GM21367 (cell line): ENCODE measurements at regions not wholly inside any gene's neighbourhood (a gene's known extent, or its start where the extent isn't known, plus 50 kb on each side); places are given as distances from the start of the nearest gene placed in this dataset.

Source experiments
- ATAC-seq: cut with Tn5 transposase; IDR thresholded peaks from one replicate; pipeline ENCODE4 v1.9.1; 2021; ENCODE audit not compliant: unreplicated experiment

- peak; percentile 44 for ATAC-seq
Observed at GRCh38 chr21:45592208-45592619, 50.0 kb upstream of the SLC19A1 start.

- no peak for ATAC-seq
Observed at GRCh38 chr21:45592626-45593134, 50.4 kb upstream of the SLC19A1 start.

GRCh38 chr21:45593162-45594022 lies 50.1 kb upstream of the PCBP3 start:
- ATAC-seq: no peak
